CD4-positive, CD25-positive, alpha-beta regulatory T cell (primary cell): ENCODE measurements at regions not wholly inside any gene's neighbourhood (a gene's known extent, or its start where the extent isn't known, plus 50 kb on each side); places are given as distances from the start of the nearest gene placed in this dataset.

Experiments
- ATAC-seq, 2 donors: fragments of 150-1000 bp; cut with Tn5 transposase; one replicate each; pipeline ENCODE4 v1.10.0; 2021; ENCODE audit warnings: low read depth in 2 of 2, moderate number of reproducible peaks in 2 of 2, moderate library complexity in 1 of 2
- DNase-seq, 3 donors: peaks; one replicate each; pipeline versions ENCODE4 v3.0.0 to v3.0.0-alpha.2; 2012 to 2022; ENCODE audit warnings: mixed read lengths in 1 of 3
- H3K27ac ChIP-seq: one replicate; pipeline ENCODE4 v1.7.0; 2013; ENCODE audit warnings: mild to moderate bottlenecking, low read length; ENCODE audit not compliant: insufficient read depth, poor library complexity, severe bottlenecking
- H3K27me3 ChIP-seq: one replicate; pipeline ENCODE4 v1.7.0; 2013; ENCODE audit warnings: low read length; ENCODE audit not compliant: control insufficient read depth, insufficient read depth
- H3K36me3 ChIP-seq: one replicate; pipeline ENCODE4 v1.7.0; 2013; ENCODE audit warnings: mild to moderate bottlenecking, low read length, moderate library complexity; ENCODE audit not compliant: control insufficient read depth, insufficient read depth
- H3K4me1 ChIP-seq: 2 replicates; pipeline ENCODE4 v1.7.0; 2013; ENCODE audit warnings: mild to moderate bottlenecking, low read length; ENCODE audit not compliant: insufficient read depth, control insufficient read depth, poor library complexity, severe bottlenecking
- H3K4me3 ChIP-seq: one replicate; pipeline ENCODE4 v1.7.0; 2013; ENCODE audit warnings: low read depth, mild to moderate bottlenecking, low read length, moderate library complexity
- H3K9me3 ChIP-seq, 2 experiments: 1 replicate in 1 of 2; 2 replicates in 1 of 2; pipeline ENCODE4 v1.7.0; 2013; ENCODE audit warnings: low read length in 2 of 2, mild to moderate bottlenecking in 1 of 2, moderate library complexity in 1 of 2; ENCODE audit not compliant: control insufficient read depth in 2 of 2
- H3K27ac Mint-ChIP-seq, 3 donors: one replicate each; pipeline ENCODE4 v1.8.0; 2020 to 2022; ENCODE audit warnings: mild to moderate bottlenecking in 3 of 3, mixed read lengths in 3 of 3, moderate library complexity in 2 of 3
- H3K27me3 Mint-ChIP-seq: one replicate; pipeline ENCODE4 v1.8.0; 2022; ENCODE audit warnings: mild to moderate bottlenecking, mixed read lengths
- H3K36me3 Mint-ChIP-seq: one replicate; pipeline ENCODE4 v1.8.0; 2020; ENCODE audit warnings: mixed read lengths
- H3K4me1 Mint-ChIP-seq, 4 donors: one replicate each; pipeline ENCODE4 v1.8.0; 2020 to 2022; ENCODE audit warnings: mixed read lengths in 4 of 4, mild to moderate bottlenecking in 1 of 4
- H3K4me3 Mint-ChIP-seq, 4 donors: one replicate each; pipeline ENCODE4 v1.8.0; 2020 to 2022; ENCODE audit warnings: mild to moderate bottlenecking in 4 of 4, mixed read lengths in 4 of 4, moderate library complexity in 3 of 4
- H3K9me3 Mint-ChIP-seq, 7 donors: one replicate each; pipeline ENCODE4 v1.8.0; 2020 to 2022; ENCODE audit warnings: mixed read lengths in 7 of 7, mild to moderate bottlenecking in 3 of 7, moderate library complexity in 2 of 7

GRCh38 chr5:97762483-97762882 is 579.4 kb upstream of the RIOK2 start:
- Histone ChIP-seq H3K4me3 (no peak overlapping the region), H3K36me3 (no peaks in the 10 kb centered on the region), H3K4me1 (no peaks in the 10 kb centered on the region), H3K27me3 (no peaks in the 10 kb centered on the region), H3K27ac (no peak overlapping the region), H3K9me3 (no peaks in the 10 kb centered on the region)
- DNase-seq, result no peak
- H3K36me3 Mint-ChIP-seq, result no peaks in the 10 kb centered on the region
- no peak overlapping the region for H3K27ac Mint-ChIP-seq
- no peak for ATAC-seq
- H3K4me3 Mint-ChIP-seq, result no peak overlapping the region
- peaks cover 0 to 6% (median 0%) of the 10 kb centered on the region in 4 donors for H3K4me1 Mint-ChIP-seq
- H3K27me3 Mint-ChIP-seq, result no peaks in the 10 kb centered on the region
- peaks cover 0 to 5% (median 0%) of the 10 kb centered on the region in 7 donors for H3K9me3 Mint-ChIP-seq

- H3K36me3 ChIP-seq, result no peaks in the 10 kb centered on the region
- no peaks in the 10 kb centered on the region for H3K27me3 ChIP-seq
- Mint-ChIP-seq H3K4me1 (peaks cover 0 to 6% (median 0%) of the 10 kb centered on the region in 4 donors), H3K4me3 (no peak overlapping the region), H3K27ac (no peak overlapping the region), H3K9me3 (peaks cover 0 to 5% (median 0%) of the 10 kb centered on the region in 7 donors), H3K36me3 (no peaks in the 10 kb centered on the region), H3K27me3 (no peaks in the 10 kb centered on the region)
- no peak overlapping the region for H3K4me3 ChIP-seq
- H3K27ac ChIP-seq, result no peak overlapping the region
- ATAC-seq (no peak), DNase-seq (no peak)
- H3K9me3 ChIP-seq, result no peaks in the 10 kb centered on the region
- H3K4me1 ChIP-seq, result no peaks in the 10 kb centered on the region
Observed at GRCh38 chr5:97764700-97765099, 581.7 kb upstream of the RIOK2 start.

- no peaks in the 10 kb centered on the region for H3K9me3 ChIP-seq
- H3K27ac Mint-ChIP-seq, result no peak overlapping the region
- H3K36me3 ChIP-seq, result no peaks in the 10 kb centered on the region
- DNase-seq, result no peak
- peaks cover 0 to 6% (median 3%) of the 10 kb centered on the region in 7 donors for H3K9me3 Mint-ChIP-seq
- H3K27ac ChIP-seq, result no peak overlapping the region
- no peaks in the 10 kb centered on the region for H3K4me1 Mint-ChIP-seq
- no peak overlapping the region for H3K4me3 Mint-ChIP-seq
- ATAC-seq, result no peak
- no peaks in the 10 kb centered on the region for H3K36me3 Mint-ChIP-seq
- no peaks in the 10 kb centered on the region for H3K27me3 ChIP-seq
- H3K4me1 ChIP-seq, result no peaks in the 10 kb centered on the region
- H3K27me3 Mint-ChIP-seq, result no peaks in the 10 kb centered on the region
- no peak overlapping the region for H3K4me3 ChIP-seq
Observed at GRCh38 chr5:97778451-97778850, 595.4 kb upstream of the RIOK2 start.

- Histone ChIP-seq H3K27ac (no peak overlapping the region), H3K4me1 (no peaks in the 10 kb centered on the region), H3K27me3 (no peaks in the 10 kb centered on the region), H3K9me3 (no peaks in the 10 kb centered on the region), H3K4me3 (no peak overlapping the region), H3K36me3 (no peaks in the 10 kb centered on the region)
- no peaks in the 10 kb centered on the region for H3K27me3 Mint-ChIP-seq
- H3K9me3 Mint-ChIP-seq, result peaks cover 0 to 4% (median 0%) of the 10 kb centered on the region in 7 donors
- no peaks in the 10 kb centered on the region for H3K36me3 Mint-ChIP-seq
- no peaks in the 10 kb centered on the region for H3K4me1 Mint-ChIP-seq
- H3K27ac Mint-ChIP-seq, result no peak overlapping the region
- DNase-seq, result no peak
- H3K4me3 Mint-ChIP-seq, result no peak overlapping the region
- ATAC-seq, result no peak
Observed at GRCh38 chr5:97788369-97788768, 605.3 kb upstream of the RIOK2 start.

- no peak overlapping the region for H3K27ac Mint-ChIP-seq
- peaks cover 0 to 6% (median 2%) of the 10 kb centered on the region in 7 donors for H3K9me3 Mint-ChIP-seq
- no peaks in the 10 kb centered on the region for H3K36me3 Mint-ChIP-seq
- H3K9me3 ChIP-seq, result peaks cover 0 to 2% of the 10 kb centered on the region in 2 experiments
- H3K27ac ChIP-seq, result no peak overlapping the region
- no peak overlapping the region for H3K4me3 Mint-ChIP-seq
- H3K36me3 ChIP-seq, result no peaks in the 10 kb centered on the region
- H3K4me1 Mint-ChIP-seq, result no peaks in the 10 kb centered on the region
- no peak overlapping the region for H3K4me3 ChIP-seq
- no peaks in the 10 kb centered on the region for H3K4me1 ChIP-seq
- no peaks in the 10 kb centered on the region for H3K27me3 ChIP-seq
- no peaks in the 10 kb centered on the region for H3K27me3 Mint-ChIP-seq
- ATAC-seq, result no peak
- DNase-seq, result no peak
Observed at GRCh38 chr5:97797994-97798451, 615.0 kb upstream of the RIOK2 start.

GRCh38 chr5:97801461-97801860 is 618.4 kb upstream of the RIOK2 start:
- DNase-seq, result no peak
- Mint-ChIP-seq H3K27ac (no peak overlapping the region), H3K4me1 (no peaks in the 10 kb centered on the region), H3K4me3 (no peak overlapping the region), H3K27me3 (no peaks in the 10 kb centered on the region), H3K9me3 (peaks cover 0 to 6% (median 2%) of the 10 kb centered on the region in 7 donors), H3K36me3 (no peaks in the 10 kb centered on the region)
- H3K27me3 ChIP-seq, result no peaks in the 10 kb centered on the region
- ATAC-seq, result no peak
- H3K4me1 ChIP-seq, result no peaks in the 10 kb centered on the region
- H3K27ac ChIP-seq, result no peak overlapping the region
- peaks cover 0 to 2% of the 10 kb centered on the region in 2 experiments for H3K9me3 ChIP-seq
- H3K36me3 ChIP-seq, result no peaks in the 10 kb centered on the region
- no peak overlapping the region for H3K4me3 ChIP-seq

GRCh38 chr5:97820138-97820537 is 637.1 kb upstream of the RIOK2 start:
- peaks cover 0 to 10% (median 1%) of the 10 kb centered on the region in 7 donors for H3K9me3 Mint-ChIP-seq

GRCh38 chr5:97832645-97833296 is 649.7 kb upstream of the RIOK2 start:
- Mint-ChIP-seq H3K36me3 (no peaks in the 10 kb centered on the region), H3K9me3 (peaks cover 0 to 9% (median 0%) of the 10 kb centered on the region in 7 donors), H3K4me1 (no peaks in the 10 kb centered on the region), H3K4me3 (no peak overlapping the region), H3K27me3 (no peaks in the 10 kb centered on the region), H3K27ac (no peak overlapping the region)
- no peaks in the 10 kb centered on the region for H3K27me3 ChIP-seq
- DNase-seq (no peak), ATAC-seq (no peak)
- no peaks in the 10 kb centered on the region for H3K36me3 ChIP-seq
- H3K4me1 ChIP-seq, result no peaks in the 10 kb centered on the region
- no peaks in the 10 kb centered on the region for H3K9me3 ChIP-seq
- no peak overlapping the region for H3K4me3 ChIP-seq
- H3K27ac ChIP-seq, result no peak overlapping the region

More at GRCh38 chr5:97820138-97820537, 637.1 kb upstream of the RIOK2 start:
- Histone ChIP-seq H3K27me3 (no peaks in the 10 kb centered on the region), H3K4me3 (no peak overlapping the region), H3K36me3 (no peaks in the 10 kb centered on the region), H3K4me1 (no peaks in the 10 kb centered on the region), H3K9me3 (no peaks in the 10 kb centered on the region), H3K27ac (no peak overlapping the region)
- H3K27me3 Mint-ChIP-seq, result no peaks in the 10 kb centered on the region
- DNase-seq (no peak), ATAC-seq (no peak)
- no peak overlapping the region for H3K27ac Mint-ChIP-seq
- H3K36me3 Mint-ChIP-seq, result no peaks in the 10 kb centered on the region
- no peaks in the 10 kb centered on the region for H3K4me1 Mint-ChIP-seq
- no peak overlapping the region for H3K4me3 Mint-ChIP-seq
